Left ventricle myocardium inferior (tissue), 1 donor: ENCODE measurements at regions not wholly inside any gene's neighbourhood (a gene's known extent, or its start where the extent isn't known, plus 50 kb on each side); places are given as distances from the start of the nearest gene placed in this dataset.

ENCODE experiments used
- DNase-seq: peaks from one replicate; pipeline ENCODE4 v3.0.0-alpha.2; 2020
- H3K27ac ChIP-seq: fragments of 200-600 bp; replicated peaks from 2 replicates; pipeline ENCODE4 v1.8.0; 2021
- H3K27me3 ChIP-seq: fragments of 200-600 bp; 2 replicates; pipeline ENCODE4 v1.8.0; 2021; ENCODE audit warnings: low read depth
- H3K36me3 ChIP-seq: fragments of 200-600 bp; 2 replicates; pipeline ENCODE4 v1.8.0; 2021
- H3K4me1 ChIP-seq: fragments of 200-600 bp; 2 replicates; pipeline ENCODE4 v1.8.0; 2021
- H3K4me3 ChIP-seq: fragments of 200-600 bp; 2 replicates; pipeline ENCODE4 v1.8.0; 2021; ENCODE audit warnings: mild to moderate bottlenecking, moderate library complexity
- H3K9me3 ChIP-seq: fragments of 200-600 bp; replicated peaks from 2 replicates; pipeline ENCODE4 v1.8.0; 2021
- intact Hi-C: fragments of 100-400 bp; cut with micrococcal nuclease; formaldehyde crosslinking; loops from one replicate; pipeline ENCODE4 v1.11.0; 2022
- TF ChIP-seq, protein P1 (sequence below): fragments of 200-600 bp; IDR thresholded peaks from 2 replicates; pipeline ENCODE4 v1.8.0; 2021; ENCODE audit warnings: antibody characterized with exemption, mild to moderate bottlenecking, borderline replicate concordance
- donor health status: DM: no; HTN: yes; CAD: no; lungs with severe emphysema.

DNA sequence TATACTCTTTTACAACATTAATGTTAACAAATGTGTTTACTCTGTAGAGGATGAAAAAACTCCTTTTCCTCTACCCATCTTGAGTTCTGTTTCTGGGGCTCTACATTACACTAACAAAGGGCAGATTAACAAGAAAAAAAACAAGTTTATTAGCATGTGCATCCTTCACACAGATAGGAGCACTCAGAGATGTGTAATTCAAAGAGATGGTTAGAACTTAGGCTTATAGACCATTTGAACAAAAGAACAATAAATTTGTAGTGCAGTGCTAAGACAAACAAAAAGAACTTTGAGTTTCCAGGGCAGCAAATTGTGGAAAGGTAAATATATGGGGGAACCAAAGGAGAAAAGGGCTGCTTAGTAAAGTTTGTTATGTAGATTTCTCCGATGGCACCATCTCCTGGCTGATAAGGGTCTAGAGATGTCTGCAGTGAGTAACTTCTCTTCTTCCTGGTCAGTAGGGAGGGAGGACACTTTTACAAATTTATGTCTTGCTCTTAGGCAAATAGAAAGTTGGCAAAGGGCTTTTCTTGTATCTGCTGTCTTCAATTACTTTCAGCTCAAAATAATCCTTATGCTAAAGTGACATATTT lies 1249.9 kb upstream of the TENM3 start:
- H3K4me1 ChIP-seq = no peaks in the 10 kb centered on the region
- no peak for DNase-seq
- H3K4me3 ChIP-seq = no peak overlapping the region
- TF ChIP-seq, protein P1, sequence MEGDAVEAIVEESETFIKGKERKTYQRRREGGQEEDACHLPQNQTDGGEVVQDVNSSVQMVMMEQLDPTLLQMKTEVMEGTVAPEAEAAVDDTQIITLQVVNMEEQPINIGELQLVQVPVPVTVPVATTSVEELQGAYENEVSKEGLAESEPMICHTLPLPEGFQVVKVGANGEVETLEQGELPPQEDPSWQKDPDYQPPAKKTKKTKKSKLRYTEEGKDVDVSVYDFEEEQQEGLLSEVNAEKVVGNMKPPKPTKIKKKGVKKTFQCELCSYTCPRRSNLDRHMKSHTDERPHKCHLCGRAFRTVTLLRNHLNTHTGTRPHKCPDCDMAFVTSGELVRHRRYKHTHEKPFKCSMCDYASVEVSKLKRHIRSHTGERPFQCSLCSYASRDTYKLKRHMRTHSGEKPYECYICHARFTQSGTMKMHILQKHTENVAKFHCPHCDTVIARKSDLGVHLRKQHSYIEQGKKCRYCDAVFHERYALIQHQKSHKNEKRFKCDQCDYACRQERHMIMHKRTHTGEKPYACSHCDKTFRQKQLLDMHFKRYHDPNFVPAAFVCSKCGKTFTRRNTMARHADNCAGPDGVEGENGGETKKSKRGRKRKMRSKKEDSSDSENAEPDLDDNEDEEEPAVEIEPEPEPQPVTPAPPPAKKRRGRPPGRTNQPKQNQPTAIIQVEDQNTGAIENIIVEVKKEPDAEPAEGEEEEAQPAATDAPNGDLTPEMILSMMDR = no peak
- H3K27ac ChIP-seq = no peak overlapping the region
- no peaks in the 10 kb centered on the region for H3K36me3 ChIP-seq
- intact Hi-C loops = no loop called here
- peaks cover 4% of the 10 kb centered on the region for H3K9me3 ChIP-seq
- no peaks in the 10 kb centered on the region for H3K27me3 ChIP-seq

DNA sequence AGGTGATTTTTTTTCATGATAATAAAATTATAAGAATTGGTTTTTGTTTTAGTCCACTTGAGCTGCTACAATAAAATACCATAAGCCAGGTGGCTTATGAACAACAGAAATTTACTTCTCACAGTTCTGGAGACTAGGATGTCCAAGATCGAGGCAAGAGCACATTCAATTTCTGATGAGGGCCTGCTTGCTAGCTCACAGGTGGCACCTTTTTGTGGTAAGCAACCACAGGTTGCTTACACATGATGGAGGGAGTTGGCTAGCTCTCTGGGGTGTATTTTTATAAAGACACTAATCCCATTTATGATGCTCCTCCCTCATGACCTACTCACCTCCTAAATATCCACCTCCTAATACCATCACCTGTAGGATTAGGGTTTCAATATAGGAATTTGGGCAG lies 1248.5 kb upstream of the TENM3 start:
- H3K36me3 ChIP-seq = no peaks in the 10 kb centered on the region
- H3K4me3 ChIP-seq = no peak overlapping the region
- TF ChIP-seq, protein P1 = no peak
- DNase-seq = no peak
- intact Hi-C loops = no loop called here
- no peaks in the 10 kb centered on the region for H3K4me1 ChIP-seq
- no peak overlapping the region for H3K27ac ChIP-seq
- no peaks in the 10 kb centered on the region for H3K27me3 ChIP-seq
- peaks cover 4% of the 10 kb centered on the region for H3K9me3 ChIP-seq

DNA sequence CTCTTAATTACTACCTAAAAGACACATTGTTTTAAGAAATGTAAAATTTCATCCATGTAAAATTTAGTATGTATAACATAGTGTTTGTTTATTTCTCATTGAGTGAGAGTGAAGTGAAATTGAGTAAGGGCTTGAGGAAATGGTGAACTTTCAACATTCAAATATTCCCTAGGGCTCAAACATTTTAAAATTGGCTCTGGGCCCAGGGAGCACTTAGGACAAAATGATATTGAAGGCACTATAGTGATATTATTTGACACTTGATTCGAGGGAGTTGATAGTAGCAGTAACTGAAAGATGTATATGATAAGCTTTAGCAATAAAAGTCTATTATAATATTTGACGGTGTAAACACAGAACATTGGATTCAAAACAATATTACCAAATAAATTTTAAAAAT lies 1244.0 kb upstream of the TENM3 start:
- Histone ChIP-seq H3K4me1 (no peaks in the 10 kb centered on the region), H3K4me3 (no peak overlapping the region), H3K36me3 (no peaks in the 10 kb centered on the region), H3K27me3 (no peaks in the 10 kb centered on the region), H3K27ac (no peak overlapping the region), H3K9me3 (peaks cover 4% of the 10 kb centered on the region)
- TF ChIP-seq, protein P1 = no peak
- no peak for DNase-seq
- intact Hi-C loops = no loop called here

DNA sequence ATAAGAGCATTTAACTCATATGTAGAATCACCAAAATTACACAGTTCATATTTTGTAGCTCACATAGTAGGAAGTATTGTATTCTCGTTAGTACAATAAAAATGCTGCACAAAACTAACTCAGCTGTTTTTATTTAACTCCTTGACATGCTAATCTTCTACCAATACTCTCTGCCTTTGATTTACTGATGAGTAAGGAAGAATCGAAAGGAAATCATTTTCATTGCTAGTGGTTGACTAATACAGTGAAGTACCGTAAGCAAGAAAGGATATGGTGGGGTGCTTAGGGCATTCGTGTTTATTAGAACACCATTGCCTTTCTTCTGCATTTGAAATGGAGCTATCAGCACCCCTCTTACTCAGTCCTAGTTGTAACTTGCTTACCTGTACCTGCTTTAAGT lies 1239.1 kb upstream of the TENM3 start:
- H3K27me3 ChIP-seq = no peaks in the 10 kb centered on the region
- intact Hi-C loops = no loop called here
- H3K36me3 ChIP-seq = no peaks in the 10 kb centered on the region
- no peak overlapping the region for H3K27ac ChIP-seq
- no peaks in the 10 kb centered on the region for H3K9me3 ChIP-seq
- TF ChIP-seq, protein P1 = no peak
- no peak overlapping the region for H3K4me3 ChIP-seq
- H3K4me1 ChIP-seq = no peaks in the 10 kb centered on the region
- DNase-seq = no peak

DNA sequence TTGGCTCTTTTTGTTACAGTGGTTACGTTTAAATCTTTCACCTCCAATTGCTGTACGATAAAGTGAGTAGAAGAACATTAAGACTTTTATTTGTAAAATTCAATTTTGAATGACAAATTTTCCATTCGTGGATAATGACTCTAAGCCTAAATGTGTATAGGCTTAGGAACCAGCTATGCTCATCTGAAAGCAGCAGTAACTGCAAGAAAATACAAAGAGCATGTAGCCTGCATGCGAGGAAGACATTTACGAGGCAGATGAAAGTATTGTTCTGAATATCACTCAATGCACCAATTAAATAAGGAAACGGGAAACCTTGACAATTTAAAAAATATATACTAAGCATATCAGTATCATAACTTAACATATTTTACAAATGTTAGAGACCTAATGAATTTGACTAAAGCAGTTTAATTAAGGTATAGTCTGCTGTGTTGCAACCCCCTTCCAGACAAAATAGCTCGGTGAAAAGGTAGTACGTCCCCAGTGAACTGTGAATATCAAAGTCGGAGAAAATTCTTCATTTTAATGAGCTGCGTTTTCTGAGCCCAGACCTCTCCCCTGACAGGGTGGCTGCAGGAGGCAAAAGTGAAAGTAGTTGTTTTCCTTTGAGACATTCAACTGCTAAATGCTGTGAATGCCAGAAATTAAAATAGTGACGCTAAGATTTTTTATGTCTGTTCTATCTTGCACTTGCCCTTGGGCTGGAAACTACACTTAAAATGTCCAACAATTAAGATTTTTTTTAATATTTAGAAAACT lies 1236.5 kb upstream of the TENM3 start:
- H3K27me3 ChIP-seq = no peaks in the 10 kb centered on the region
- intact Hi-C loops = no loop called here
- TF ChIP-seq, protein P1 = no peak
- H3K4me3 ChIP-seq = peak overlapping the region; percentile 26
- no peak for DNase-seq
- H3K4me1 ChIP-seq = no peaks in the 10 kb centered on the region
- no peaks in the 10 kb centered on the region for H3K9me3 ChIP-seq
- no peaks in the 10 kb centered on the region for H3K36me3 ChIP-seq
- no peak overlapping the region for H3K27ac ChIP-seq
